Vagina (tissue), 2 donors: ENCODE measurements at regions not wholly inside any gene's neighbourhood (a gene's known extent, or its start where the extent isn't known, plus 50 kb on each side); places are given as distances from the start of the nearest gene placed in this dataset.

Source experiments
- CTCF ChIP-seq, 3 experiments: fragments of 450-650 bp in 2 of 3; fragments of 200-600 bp in 1 of 3; sonication (generic) in 1 of 3; IDR thresholded peaks; one replicate each; pipeline ENCODE4 v1.5.1; 2017 to 2019; ENCODE audit warnings: antibody characterized with exemption in 3 of 3, mild to moderate bottlenecking in 2 of 3, moderate library complexity in 2 of 3
- POLR2A ChIP-seq, 2 donors: fragments of 450-650 bp; IDR thresholded peaks; one replicate each; pipeline ENCODE4 v1.6.1; 2017; ENCODE audit warnings: antibody characterized with exemption in 2 of 2, mild to moderate bottlenecking in 2 of 2, moderate library complexity in 2 of 2
- POLR2AphosphoS5 ChIP-seq, 2 donors: sonication (generic); formaldehyde crosslinking; IDR thresholded peaks; one replicate each; pipeline ENCODE4 v1.9.0; 2017; ENCODE audit warnings: antibody characterized with exemption in 2 of 2, mild to moderate bottlenecking in 2 of 2, low read depth in 1 of 2; ENCODE audit not compliant: insufficient read depth in 1 of 2

DNA sequence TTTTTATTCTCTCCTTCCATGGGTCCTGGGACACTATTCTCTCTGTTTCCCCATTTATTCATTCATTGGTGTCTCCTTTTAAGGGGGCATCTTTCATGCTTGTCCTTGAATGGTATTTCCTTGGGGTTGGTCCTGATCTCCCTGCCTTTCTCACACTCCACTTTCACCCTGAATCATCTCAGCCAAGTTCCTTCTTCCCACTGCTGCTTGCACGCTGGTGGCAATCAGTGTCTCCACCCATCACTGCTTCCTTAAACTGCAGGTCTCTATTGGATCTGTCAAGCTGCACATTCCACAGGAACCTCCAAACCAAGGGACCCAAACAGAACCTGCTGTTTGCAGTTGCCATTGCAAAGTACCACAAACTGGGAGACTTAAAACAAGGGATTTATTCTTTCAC lies 89.3 kb upstream of the SDK2 start:
- no peak for TF ChIP-seq POLR2A (IDR thresholded peaks at IDR 0.05)
- TF ChIP-seq CTCF (IDR thresholded peaks at IDR 0.05), result no peak
- TF ChIP-seq POLR2AphosphoS5 (IDR thresholded peaks at IDR 0.05; ENCODE audit: insufficient read depth in 1 of 2, low read depth in 1 of 2), result no peak
